HEK293T (cell line): ENCODE measurements at regions not wholly inside any gene's neighbourhood (a gene's known extent, or its start where the extent isn't known, plus 50 kb on each side); places are given as distances from the start of the nearest gene placed in this dataset.

Experiments used
- ELF4 ChIP-seq: fragments of 450-650 bp; IDR thresholded peaks from 2 replicates; pipeline ENCODE4 v1.6.1; 2017; ENCODE audit warnings: antibody characterized with exemption
- FOXM1 ChIP-seq: fragments of 450-650 bp; IDR thresholded peaks from 2 replicates; pipeline ENCODE4 v1.6.1; 2017; ENCODE audit warnings: mild to moderate bottlenecking, borderline replicate concordance
- LEF1 ChIP-seq: fragments of 450-650 bp; IDR thresholded peaks from 2 replicates; pipeline ENCODE4 v1.6.1; 2017; ENCODE audit warnings: mild to moderate bottlenecking, borderline replicate concordance
- SP1 ChIP-seq: fragments of 450-650 bp; IDR thresholded peaks from 2 replicates; pipeline ENCODE4 v1.6.1; 2017
- SUZ12 ChIP-seq: fragments of 450-650 bp; IDR thresholded peaks from 2 replicates; pipeline ENCODE4 v1.6.1; 2016; ENCODE audit warnings: mild to moderate bottlenecking

- TF ChIP-seq SUZ12 (no peak), LEF1 (no peak), ELF4 (no peak), SP1 (no peak), FOXM1 (no peak)
These were observed 1847.3 kb upstream of the DEFB115 start for GRCh38 chr20:29409833-29410805.
